DOHH2 (cell line): ENCODE measurements at regions not wholly inside any gene's neighbourhood (a gene's known extent, or its start where the extent isn't known, plus 50 kb on each side); places are given as distances from the start of the nearest gene placed in this dataset.

ENCODE experiments used
- CTCF ChIP-seq: fragments of 200-600 bp; sonication (generic); IDR thresholded peaks from one replicate; pipeline ENCODE4 v1.5.1; 2014; ENCODE audit warnings: antibody characterized with exemption, mild to moderate bottlenecking, low read depth, low read length; ENCODE audit not compliant: poor library complexity, severe bottlenecking
- EZH2phosphoT487 ChIP-seq: fragments of 200-600 bp; sonication (generic); IDR thresholded peaks from 2 replicates; pipeline ENCODE4 v1.6.1; 2017; ENCODE audit warnings: borderline replicate concordance, mild to moderate bottlenecking, antibody characterized with exemption, low read length, moderate library complexity, mixed read lengths

GRCh38 chr5:98714710-98715288 is 58.7 kb upstream of the RGMB start:
- no peak for TF ChIP-seq CTCF
- TF ChIP-seq EZH2phosphoT487, result no peak
